CD4-positive, alpha-beta T cell treated with Interleukin-6 for 4 hours (primary cell): ENCODE measurements at regions not wholly inside any gene's neighbourhood (a gene's known extent, or its start where the extent isn't known, plus 50 kb on each side); places are given as distances from the start of the nearest gene placed in this dataset.
"Not testable (repeated sequence)": the region's sequence is repeated elsewhere in the genome, so short reads cannot be mapped to it uniquely, and the experiment has no call there.

Experiments
- DNase-seq: peaks from one replicate; pipeline ENCODE4 v3.0.0-alpha.2; 2020; ENCODE audit warnings: mixed read lengths

- no peak for DNase-seq
Observed at GRCh38 chr10:120209124-120209762, 247.8 kb upstream of the PLPP4 start.

GRCh38 chr10:120212275-120212674 lies 244.8 kb upstream of the PLPP4 start:
- no peak for DNase-seq

- DNase-seq: not testable (repeated sequence)
Observed at GRCh38 chr10:120213283-120213682, 243.7 kb upstream of the PLPP4 start.

GRCh38 chr10:120217736-120218135 lies 239.3 kb upstream of the PLPP4 start:
- DNase-seq: no peak

GRCh38 chr10:120221873-120222485 lies 235.0 kb upstream of the PLPP4 start:
- no peak for DNase-seq

GRCh38 chr10:120229641-120230040 lies 227.4 kb upstream of the PLPP4 start:
- DNase-seq: no peak

GRCh38 chr10:120239695-120240094 lies 217.3 kb upstream of the PLPP4 start:
- not testable (repeated sequence) for DNase-seq

GRCh38 chr10:120251821-120252442 lies 205.1 kb upstream of the PLPP4 start:
- DNase-seq: no peak

GRCh38 chr10:120253131-120253530 lies 203.9 kb upstream of the PLPP4 start:
- DNase-seq: no peak

- DNase-seq: no peak
Observed at GRCh38 chr10:120260456-120260855, 196.6 kb upstream of the PLPP4 start.

GRCh38 chr10:120262857-120263547 lies 194.0 kb upstream of the PLPP4 start:
- DNase-seq: no peak

- no peak for DNase-seq
Observed at GRCh38 chr10:120266022-120266421, 191.0 kb upstream of the PLPP4 start.

- no peak for DNase-seq
Observed at GRCh38 chr10:120270906-120271305, 186.1 kb upstream of the PLPP4 start.

- DNase-seq: no peak
Observed at GRCh38 chr10:120271696-120272095, 185.3 kb upstream of the PLPP4 start.

GRCh38 chr10:120272350-120272749 lies 184.7 kb upstream of the PLPP4 start:
- no peak for DNase-seq

GRCh38 chr10:120278069-120278468 lies 179.0 kb upstream of the PLPP4 start:
- DNase-seq: no peak

GRCh38 chr10:120279196-120279595 lies 177.8 kb upstream of the PLPP4 start:
- no peak for DNase-seq

- DNase-seq: no peak
Observed at GRCh38 chr10:120282421-120282820, 174.6 kb upstream of the PLPP4 start.

- DNase-seq: no peak
Observed at GRCh38 chr10:120282846-120283492, 174.1 kb upstream of the PLPP4 start.

- no peak for DNase-seq
Observed at GRCh38 chr10:120285408-120285807, 171.6 kb upstream of the PLPP4 start.

GRCh38 chr10:120286280-120286679 lies 170.7 kb upstream of the PLPP4 start:
- no peak for DNase-seq

- no peak for DNase-seq
Observed at GRCh38 chr10:120300513-120300912, 156.5 kb upstream of the PLPP4 start.

GRCh38 chr10:120308589-120308988 lies 148.4 kb upstream of the PLPP4 start:
- no peak for DNase-seq
